IPS-18a (cell line): ENCODE measurements at regions not wholly inside any gene's neighbourhood (a gene's known extent, or its start where the extent isn't known, plus 50 kb on each side); places are given as distances from the start of the nearest gene placed in this dataset.

Experiments used
- H3K27ac ChIP-seq: one replicate; pipeline ENCODE4 v1.5.1; 2013; ENCODE audit warnings: low read length
- H3K27me3 ChIP-seq: one replicate; pipeline ENCODE4 v1.6.1; 2013; ENCODE audit warnings: mild to moderate bottlenecking, low read length; ENCODE audit not compliant: control insufficient read depth, insufficient read depth
- H3K36me3 ChIP-seq: one replicate; pipeline ENCODE4 v1.6.1; 2013; ENCODE audit warnings: low read depth, low read length; ENCODE audit not compliant: control insufficient read depth
- H3K4me1 ChIP-seq: one replicate; pipeline ENCODE4 v1.6.1; 2013; ENCODE audit warnings: low read depth, low read length; ENCODE audit not compliant: control insufficient read depth
- H3K4me3 ChIP-seq: one replicate; pipeline ENCODE4 v1.5.1; 2013; ENCODE audit warnings: low read length
- H3K9ac ChIP-seq: one replicate; pipeline ENCODE4 v1.6.1; 2013; ENCODE audit warnings: mild to moderate bottlenecking, low read length, moderate library complexity
- H3K9me3 ChIP-seq: one replicate; pipeline ENCODE4 v1.6.1; 2013; ENCODE audit warnings: low read depth, low read length; ENCODE audit not compliant: control insufficient read depth

DNA sequence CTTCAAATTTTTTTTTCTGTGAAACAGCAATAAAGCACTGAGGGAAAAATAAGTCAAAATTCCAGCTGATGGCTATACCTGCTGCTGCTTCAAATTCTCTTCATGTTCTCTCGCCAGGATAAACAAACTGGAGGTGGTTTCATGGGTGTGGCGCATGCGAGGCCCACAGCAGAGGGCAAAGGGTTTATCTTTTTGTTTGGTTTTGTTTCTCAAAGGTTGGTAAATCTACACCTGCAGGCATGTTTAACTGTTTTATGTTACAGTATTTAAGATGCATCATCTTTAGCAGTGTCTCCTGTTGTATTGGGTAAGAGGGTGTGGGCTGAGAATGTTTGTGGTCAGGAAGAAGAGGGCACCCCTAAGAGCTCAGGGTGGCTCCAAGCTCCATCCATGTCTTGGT lies 342.2 kb downstream of the CDH26 start:
- H3K9me3 ChIP-seq, result no peaks in the 10 kb centered on the region
- no peak overlapping the region for H3K9ac ChIP-seq
- no peak overlapping the region for H3K27ac ChIP-seq
- peaks cover 6% of the 10 kb centered on the region for H3K4me1 ChIP-seq
- H3K4me3 ChIP-seq, result no peak overlapping the region
- no peaks in the 10 kb centered on the region for H3K36me3 ChIP-seq
- H3K27me3 ChIP-seq, result peaks cover 4% of the 10 kb centered on the region

DNA sequence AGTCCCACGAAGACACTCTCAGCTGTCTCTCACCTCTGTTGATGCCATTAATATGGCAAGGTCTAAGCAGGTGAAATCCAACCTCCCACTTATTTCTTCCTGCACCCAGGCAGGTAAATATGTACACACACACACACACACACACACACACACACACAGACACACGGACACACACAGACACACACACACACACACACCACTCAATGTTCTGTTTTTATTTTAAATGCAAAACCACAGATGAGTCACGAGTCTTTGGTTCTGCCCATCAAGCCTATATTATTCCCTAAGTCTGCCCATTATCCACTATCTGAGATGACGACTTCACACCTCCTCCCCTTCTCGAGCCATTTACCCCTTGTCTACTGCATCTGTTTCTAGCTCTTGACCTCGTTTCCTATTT lies 344.7 kb downstream of the CDH26 start:
- peaks cover 4% of the 10 kb centered on the region for H3K27me3 ChIP-seq
- no peaks in the 10 kb centered on the region for H3K9me3 ChIP-seq
- no peaks in the 10 kb centered on the region for H3K36me3 ChIP-seq
- no peak overlapping the region for H3K27ac ChIP-seq
- peaks cover 6% of the 10 kb centered on the region for H3K4me1 ChIP-seq
- no peak overlapping the region for H3K4me3 ChIP-seq
- no peak overlapping the region for H3K9ac ChIP-seq

GRCh38 chr20:60304026-60304590 lies 345.9 kb downstream of the CDH26 start:
- no peak overlapping the region for H3K9ac ChIP-seq
- peaks cover 4% of the 10 kb centered on the region for H3K27me3 ChIP-seq
- peaks cover 6% of the 10 kb centered on the region for H3K4me1 ChIP-seq
- H3K27ac ChIP-seq, result no peak overlapping the region
- H3K9me3 ChIP-seq, result no peaks in the 10 kb centered on the region
- H3K4me3 ChIP-seq, result no peak overlapping the region
- no peaks in the 10 kb centered on the region for H3K36me3 ChIP-seq

DNA sequence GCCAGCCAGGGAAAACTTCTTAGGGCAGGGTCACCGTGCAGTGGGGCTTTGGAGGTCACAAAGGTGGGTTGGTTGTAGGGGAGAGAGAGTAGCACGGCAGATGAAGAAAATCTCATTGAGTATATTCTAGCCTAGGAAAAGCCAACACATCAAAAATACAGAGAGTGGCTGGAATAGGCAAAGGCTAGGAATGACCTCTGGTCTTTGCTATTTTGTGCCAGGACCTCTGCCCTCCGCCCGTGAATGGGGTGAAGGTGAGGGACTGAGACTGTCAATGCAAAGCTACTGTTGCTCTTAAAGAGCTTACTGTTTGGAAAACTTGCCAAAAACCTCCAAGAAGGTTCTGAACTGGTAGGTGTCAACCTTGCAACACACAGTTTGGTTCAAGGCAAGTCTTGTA lies 346.7 kb downstream of the CDH26 start:
- H3K36me3 ChIP-seq, result no peaks in the 10 kb centered on the region
- H3K4me3 ChIP-seq, result no peak overlapping the region
- H3K9ac ChIP-seq, result no peak overlapping the region
- H3K27ac ChIP-seq, result no peak overlapping the region
- H3K27me3 ChIP-seq, result peaks cover 4% of the 10 kb centered on the region
- H3K4me1 ChIP-seq, result peaks cover 6% of the 10 kb centered on the region
- no peaks in the 10 kb centered on the region for H3K9me3 ChIP-seq

GRCh38 chr20:60306105-60306504 lies 347.9 kb downstream of the CDH26 start:
- no peaks in the 10 kb centered on the region for H3K36me3 ChIP-seq
- H3K27me3 ChIP-seq, result peaks cover 4% of the 10 kb centered on the region
- no peak overlapping the region for H3K4me3 ChIP-seq
- H3K27ac ChIP-seq, result no peak overlapping the region
- H3K9me3 ChIP-seq, result no peaks in the 10 kb centered on the region
- H3K9ac ChIP-seq, result no peak overlapping the region
- peaks cover 6% of the 10 kb centered on the region for H3K4me1 ChIP-seq

GRCh38 chr20:60306551-60306950 lies 348.3 kb downstream of the CDH26 start:
- Histone ChIP-seq H3K4me1 (peaks cover 6% of the 10 kb centered on the region), H3K4me3 (no peak overlapping the region), H3K27ac (no peak overlapping the region), H3K9me3 (no peaks in the 10 kb centered on the region), H3K36me3 (no peaks in the 10 kb centered on the region), H3K9ac (no peak overlapping the region), H3K27me3 (peaks cover 4% of the 10 kb centered on the region)

- H3K27ac ChIP-seq, result no peak overlapping the region
- no peak overlapping the region for H3K4me3 ChIP-seq
- H3K36me3 ChIP-seq, result no peaks in the 10 kb centered on the region
- H3K4me1 ChIP-seq, result no peaks in the 10 kb centered on the region
- no peaks in the 10 kb centered on the region for H3K9me3 ChIP-seq
- no peaks in the 10 kb centered on the region for H3K27me3 ChIP-seq
- H3K9ac ChIP-seq, result no peak overlapping the region
Observed at GRCh38 chr20:60310560-60311349, 352.5 kb downstream of the CDH26 start.

DNA sequence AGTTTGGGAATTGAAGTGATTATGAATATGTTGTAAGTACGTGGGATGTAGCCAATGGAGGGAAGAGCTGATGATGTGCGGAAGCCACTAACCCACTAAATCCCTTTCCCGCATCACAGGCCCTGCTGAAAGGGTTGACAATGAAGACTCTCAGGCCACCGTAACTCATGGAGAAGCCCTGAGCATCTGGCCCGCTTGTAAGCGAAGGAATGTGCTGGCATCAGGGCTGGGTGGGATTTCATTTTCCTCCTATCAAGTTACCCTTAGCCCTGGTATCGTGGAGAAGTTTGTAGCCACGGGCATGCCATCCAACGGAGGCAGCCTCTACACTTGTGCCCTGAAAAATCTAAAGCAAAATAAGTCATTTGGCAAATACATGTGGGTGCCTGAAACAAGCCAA lies 355.0 kb downstream of the CDH26 start:
- Histone ChIP-seq H3K9me3 (no peaks in the 10 kb centered on the region), H3K36me3 (no peaks in the 10 kb centered on the region), H3K27me3 (no peaks in the 10 kb centered on the region), H3K27ac (no peak overlapping the region), H3K9ac (no peak overlapping the region), H3K4me3 (no peak overlapping the region), H3K4me1 (no peaks in the 10 kb centered on the region)

GRCh38 chr20:60313614-60314013 lies 355.4 kb downstream of the CDH26 start:
- Histone ChIP-seq H3K36me3 (no peaks in the 10 kb centered on the region), H3K4me1 (no peaks in the 10 kb centered on the region), H3K27me3 (no peaks in the 10 kb centered on the region), H3K9ac (no peak overlapping the region), H3K27ac (no peak overlapping the region), H3K9me3 (no peaks in the 10 kb centered on the region), H3K4me3 (no peak overlapping the region)

DNA sequence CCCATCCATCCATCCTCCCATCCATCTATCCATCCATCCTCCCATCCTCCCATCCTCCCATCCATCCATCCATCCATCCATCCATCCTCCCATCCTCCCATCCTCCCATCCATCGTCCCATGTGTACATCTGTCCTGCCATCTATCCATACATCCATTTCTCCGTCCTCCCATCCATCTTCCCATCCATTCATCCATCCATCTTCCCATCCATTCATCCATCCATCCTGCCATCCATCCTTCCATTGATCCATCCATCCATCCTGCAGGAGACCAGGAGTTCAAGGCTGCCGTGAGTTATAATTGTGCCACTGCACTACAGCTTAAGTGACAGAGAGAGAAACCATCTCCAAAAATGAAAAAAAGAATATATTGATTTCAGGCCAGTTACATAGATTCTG lies 356.5 kb downstream of the CDH26 start:
- Histone ChIP-seq H3K4me3 (no peak overlapping the region), H3K4me1 (no peaks in the 10 kb centered on the region), H3K9me3 (no peaks in the 10 kb centered on the region), H3K9ac (no peak overlapping the region), H3K27ac (no peak overlapping the region), H3K36me3 (no peaks in the 10 kb centered on the region), H3K27me3 (no peaks in the 10 kb centered on the region)

DNA sequence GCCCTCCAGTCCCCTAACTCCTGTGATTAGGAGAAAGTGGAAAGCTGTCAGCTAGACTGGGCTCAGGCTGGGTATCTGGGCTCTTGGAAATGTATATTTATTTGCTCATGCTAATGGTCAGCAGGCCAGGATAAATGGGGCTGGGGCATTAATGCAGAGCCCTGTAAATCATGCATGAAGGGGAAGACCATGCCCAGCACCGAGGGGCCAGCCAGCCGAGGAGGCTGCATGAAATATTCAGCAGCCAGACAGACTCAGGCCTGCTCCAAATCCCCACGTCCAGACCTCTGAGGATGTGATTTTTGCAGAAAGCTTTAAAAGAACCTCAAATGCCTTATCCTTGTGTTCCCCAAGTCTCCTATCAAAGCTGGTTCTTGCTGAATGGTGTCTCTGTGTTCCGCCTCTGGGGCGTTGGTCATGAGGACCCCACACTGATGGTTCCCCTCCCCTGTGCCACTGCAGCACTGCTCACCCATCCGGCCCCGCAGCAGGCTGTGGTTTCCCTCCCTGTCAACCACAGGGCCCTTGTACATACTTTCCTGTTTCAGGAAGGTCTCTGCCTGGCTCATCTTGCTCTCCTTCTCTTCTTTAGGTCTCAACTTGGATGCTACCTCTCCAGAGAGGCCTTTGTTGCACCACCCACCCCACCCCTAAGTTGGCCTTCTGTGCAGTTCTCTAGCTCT lies 358.4 kb downstream of the CDH26 start:
- no peak overlapping the region for H3K27ac ChIP-seq

More for the DNA sequence above, 358.4 kb downstream of the CDH26 start:
- H3K9me3 ChIP-seq, result no peaks in the 10 kb centered on the region
- no peak overlapping the region for H3K9ac ChIP-seq
- no peaks in the 10 kb centered on the region for H3K27me3 ChIP-seq
- H3K36me3 ChIP-seq, result no peaks in the 10 kb centered on the region
- H3K4me1 ChIP-seq, result no peaks in the 10 kb centered on the region
- no peak overlapping the region for H3K4me3 ChIP-seq
